ENCODE measurements at regions not wholly inside any gene's neighbourhood (a gene's known extent, or its start where the extent isn't known, plus 50 kb on each side); places are given as distances from the start of the nearest gene placed in this dataset.

DNA sequence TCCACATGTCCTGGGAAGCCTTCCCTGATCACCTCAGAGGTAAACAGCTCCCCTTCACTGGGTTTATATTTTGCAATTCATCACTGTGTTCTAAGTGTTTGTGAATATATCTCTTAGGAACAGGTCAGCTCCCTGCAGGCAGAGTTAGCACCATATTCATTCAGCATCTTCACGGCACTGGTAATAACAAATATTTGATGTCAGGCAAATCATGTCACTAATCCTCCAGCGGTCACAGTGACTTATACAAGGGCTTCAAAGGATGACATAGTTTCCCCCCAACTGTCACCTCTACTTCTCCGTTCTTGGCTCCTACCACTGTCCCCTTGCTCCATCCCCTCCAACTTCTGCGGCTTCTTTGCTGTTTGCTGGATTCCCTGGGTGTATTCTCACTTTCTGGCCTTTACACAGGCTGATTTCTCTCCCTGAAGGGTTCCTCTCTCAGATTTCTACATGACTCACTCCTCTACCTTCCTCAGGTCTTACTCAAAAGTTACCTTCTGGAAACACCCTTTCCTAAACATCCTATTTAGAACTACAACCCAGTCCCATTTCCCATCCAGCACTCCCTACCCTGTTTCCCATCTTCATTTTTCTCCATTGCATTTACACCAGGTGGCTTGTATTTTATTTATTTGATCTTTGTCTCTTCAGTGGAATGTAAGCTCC is 66.6 kb downstream of the NHLRC1 start:
- ChIA-PET POLR2A (interaction anchor here (0.6 kb wide), 1 partner anchor 12 kb away, joined by 13 read pairs; no protein-coding TSS in a partner anchor), CTCF (interaction anchor here (0.9 kb wide), 1 partner anchor 13 kb away, joined by 3 read pairs; no protein-coding TSS in a partner anchor)
- Histone ChIP-seq H4K20me1 (replicated peaks; ENCODE audit: control insufficient read depth, extremely low read depth, insufficient read depth, low read length) (no peaks in the 10 kb centered on the region), H3K36me3 (ENCODE audit: control insufficient read depth in 2 of 2, extremely low read depth in 1 of 2, insufficient read depth in 2 of 2, low read length in 2 of 2) (no peaks in the 10 kb centered on the region), H3K9me3 (replicated peaks; ENCODE audit: control insufficient read depth, insufficient read depth, low read length) (no peaks in the 10 kb centered on the region), H3K9me1 (replicated peaks; ENCODE audit: control insufficient read depth, extremely low read depth, insufficient read depth, low read length) (no peaks in the 10 kb centered on the region), H3K79me2 (ENCODE audit: control insufficient read depth, insufficient read depth, low read length) (no peaks in the 10 kb centered on the region), H3K4me3 (replicated peaks in 1 of 3; ENCODE audit: insufficient read depth in 1 of 3, low read depth in 1 of 3, low read length in 3 of 3) (no peak overlapping the region), H3K27ac (ENCODE audit: insufficient read depth, low read depth, low read length) (no peak overlapping the region), H2AFZ (ENCODE audit: low read depth, low read length) (no peak overlapping the region), H3K27me3 (ENCODE audit: control insufficient read depth in 2 of 2, insufficient read depth in 2 of 2, low read length in 2 of 2) (no peaks in the 10 kb centered on the region), H3K9ac (replicated peaks; ENCODE audit: extremely low read depth, insufficient read depth, low read length) (no peak overlapping the region), H3K4me1 (ENCODE audit: control insufficient read depth, extremely low read depth, insufficient read depth, low read length) (no peaks in the 10 kb centered on the region), H3K4me2 (ENCODE audit: insufficient read depth, low read length) (no peak overlapping the region)
- dilution Hi-C loops (cut with MboI; ENCODE audit: extremely low pct_ligation_motif_present, low sequenced_read_pairs) (no loop called here), intact Hi-C loops (cut with micrococcal nuclease) (no loop called here)
- no peak for DNase-seq (ENCODE audit: low read depth, low spot score)
- no peak for FAIRE-seq
- TF ChIP-seq FOS (IDR thresholded peaks at IDR 0.05; ENCODE audit: borderline replicate concordance, insufficient read depth, low read length), result no peak
- no peak for TF ChIP-seq JUN (IDR thresholded peaks at IDR 0.05; ENCODE audit: borderline replicate concordance, insufficient read depth, insufficient read length, low read depth)
- TF ChIP-seq, protein P1, sequence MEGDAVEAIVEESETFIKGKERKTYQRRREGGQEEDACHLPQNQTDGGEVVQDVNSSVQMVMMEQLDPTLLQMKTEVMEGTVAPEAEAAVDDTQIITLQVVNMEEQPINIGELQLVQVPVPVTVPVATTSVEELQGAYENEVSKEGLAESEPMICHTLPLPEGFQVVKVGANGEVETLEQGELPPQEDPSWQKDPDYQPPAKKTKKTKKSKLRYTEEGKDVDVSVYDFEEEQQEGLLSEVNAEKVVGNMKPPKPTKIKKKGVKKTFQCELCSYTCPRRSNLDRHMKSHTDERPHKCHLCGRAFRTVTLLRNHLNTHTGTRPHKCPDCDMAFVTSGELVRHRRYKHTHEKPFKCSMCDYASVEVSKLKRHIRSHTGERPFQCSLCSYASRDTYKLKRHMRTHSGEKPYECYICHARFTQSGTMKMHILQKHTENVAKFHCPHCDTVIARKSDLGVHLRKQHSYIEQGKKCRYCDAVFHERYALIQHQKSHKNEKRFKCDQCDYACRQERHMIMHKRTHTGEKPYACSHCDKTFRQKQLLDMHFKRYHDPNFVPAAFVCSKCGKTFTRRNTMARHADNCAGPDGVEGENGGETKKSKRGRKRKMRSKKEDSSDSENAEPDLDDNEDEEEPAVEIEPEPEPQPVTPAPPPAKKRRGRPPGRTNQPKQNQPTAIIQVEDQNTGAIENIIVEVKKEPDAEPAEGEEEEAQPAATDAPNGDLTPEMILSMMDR (IDR thresholded peaks at IDR 0.05; ENCODE audit: extremely low read depth in 1 of 2, insufficient read depth in 1 of 2, low read depth in 1 of 2, low read length in 2 of 2), result no peak
- TF ChIP-seq, protein P2, sequence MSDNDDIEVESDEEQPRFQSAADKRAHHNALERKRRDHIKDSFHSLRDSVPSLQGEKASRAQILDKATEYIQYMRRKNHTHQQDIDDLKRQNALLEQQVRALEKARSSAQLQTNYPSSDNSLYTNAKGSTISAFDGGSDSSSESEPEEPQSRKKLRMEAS (IDR thresholded peaks at IDR 0.05; ENCODE audit: insufficient read depth, insufficient read length), result no peak
- no peak for TF ChIP-seq POLR2A (IDR thresholded peaks at IDR 0.05; ENCODE audit: low read depth, low read length)
- TF ChIP-seq MYC (IDR thresholded peaks at IDR 0.05; ENCODE audit: low read depth, low read length), result no peak
- no TSS peak for BruUV-seq (replicated peaks)

All from endothelial cell of umbilical vein (primary cell).